Nucleus accumbens (tissue), 56 donors: ENCODE measurements at regions not wholly inside any gene's neighbourhood (a gene's known extent, or its start where the extent isn't known, plus 50 kb on each side); places are given as distances from the start of the nearest gene placed in this dataset.
"Not testable (repeated sequence)": the region's sequence is repeated elsewhere in the genome, so short reads cannot be mapped to it uniquely, and the experiment has no call there.

Source experiments
- DNase-seq, 56 donors: peaks; one replicate each; lab custom pipeline; 2025; lab: John Stamatoyannopoulos, UW

DNA sequence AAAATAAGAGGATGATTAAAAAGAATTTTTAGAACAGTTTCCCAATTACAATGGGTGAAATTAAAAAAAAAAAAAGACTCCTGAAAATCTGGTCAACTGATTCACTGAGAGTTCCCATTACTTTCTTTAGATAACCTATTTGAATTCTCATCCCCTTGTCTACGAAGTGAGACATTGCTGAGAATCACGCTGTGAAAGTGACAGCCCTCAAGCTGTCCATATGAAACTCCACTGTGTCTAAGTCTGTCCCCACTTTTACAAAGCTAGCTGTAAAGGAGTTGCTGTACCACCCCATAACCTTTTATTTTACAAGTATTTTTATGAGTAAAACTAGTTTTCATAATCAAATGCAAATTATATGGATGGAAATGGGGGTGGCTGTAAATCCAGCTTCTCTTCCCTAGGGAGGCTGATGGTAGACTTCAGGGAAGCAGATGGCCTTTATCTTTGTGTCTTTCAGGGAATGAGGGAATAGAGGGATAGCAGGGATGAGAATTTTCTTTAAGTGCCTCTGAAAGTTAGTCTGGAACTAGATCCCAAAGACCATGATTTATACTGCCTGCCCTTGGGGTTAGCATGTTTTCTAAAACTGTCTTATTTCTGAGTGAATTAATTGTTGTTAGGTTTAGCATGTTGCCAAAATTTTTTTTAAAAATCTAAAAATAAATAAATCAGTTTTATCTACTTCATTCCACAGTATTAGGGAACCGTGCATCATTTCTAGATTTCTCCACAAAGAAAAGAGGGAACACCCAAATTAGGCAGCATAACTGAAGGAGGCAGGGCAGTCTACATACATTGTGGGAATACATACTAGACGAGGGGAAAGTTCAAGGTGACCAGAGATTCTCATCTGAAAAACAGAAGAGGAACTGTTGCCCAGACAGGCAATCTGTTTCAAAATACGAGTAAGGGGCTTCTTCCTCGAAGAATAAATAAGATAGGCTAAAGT, 1219.1 kb downstream of the UQCRFS1 start:
- no peak for DNase-seq

DNA sequence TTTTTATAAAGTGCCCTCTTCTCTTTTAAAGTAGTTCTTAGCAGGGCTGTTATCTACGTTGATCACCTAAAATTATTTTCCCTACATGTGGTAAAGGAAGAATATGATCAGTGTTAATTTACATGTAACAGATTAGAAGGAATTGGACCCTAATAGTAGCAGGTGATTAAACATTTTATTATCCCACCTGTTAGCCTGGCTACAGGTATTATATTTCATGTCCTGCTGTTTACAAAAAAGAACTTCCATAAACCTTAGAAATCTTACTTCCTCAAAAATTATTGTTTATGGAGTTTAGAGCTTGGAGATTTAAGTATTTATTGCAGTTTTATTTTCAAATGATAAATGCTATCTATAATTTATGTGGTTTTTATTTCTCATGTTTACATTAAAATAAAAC, 1226.7 kb downstream of the UQCRFS1 start:
- DNase-seq: no peak

GRCh38 chr19:27975419-27976005, 1237.4 kb downstream of the UQCRFS1 start:
- DNase-seq: no peak

DNA sequence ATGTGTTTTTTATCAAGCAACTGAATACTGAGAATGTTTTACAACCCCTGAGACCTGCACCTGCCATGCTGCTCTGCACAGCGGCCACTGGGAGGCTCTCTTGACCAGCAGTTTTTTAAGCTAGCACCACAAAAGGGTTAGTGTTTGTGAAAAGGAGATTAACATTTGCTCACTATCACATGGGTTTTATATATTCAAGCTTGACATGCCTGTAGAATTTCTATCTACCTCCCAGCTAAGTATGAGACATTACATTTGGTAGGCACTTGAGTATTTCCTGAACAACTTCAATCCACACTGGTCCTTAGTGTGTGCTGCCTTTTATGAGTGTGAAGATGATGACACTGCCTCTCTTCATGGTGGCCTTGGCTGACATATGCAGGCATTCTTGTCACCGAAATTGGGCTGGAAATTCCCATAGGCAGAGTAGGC, 1238.9 kb downstream of the UQCRFS1 start:
- DNase-seq: peak in 39 of 56 donors; percentile 1 to 65 (median 16)

DNA sequence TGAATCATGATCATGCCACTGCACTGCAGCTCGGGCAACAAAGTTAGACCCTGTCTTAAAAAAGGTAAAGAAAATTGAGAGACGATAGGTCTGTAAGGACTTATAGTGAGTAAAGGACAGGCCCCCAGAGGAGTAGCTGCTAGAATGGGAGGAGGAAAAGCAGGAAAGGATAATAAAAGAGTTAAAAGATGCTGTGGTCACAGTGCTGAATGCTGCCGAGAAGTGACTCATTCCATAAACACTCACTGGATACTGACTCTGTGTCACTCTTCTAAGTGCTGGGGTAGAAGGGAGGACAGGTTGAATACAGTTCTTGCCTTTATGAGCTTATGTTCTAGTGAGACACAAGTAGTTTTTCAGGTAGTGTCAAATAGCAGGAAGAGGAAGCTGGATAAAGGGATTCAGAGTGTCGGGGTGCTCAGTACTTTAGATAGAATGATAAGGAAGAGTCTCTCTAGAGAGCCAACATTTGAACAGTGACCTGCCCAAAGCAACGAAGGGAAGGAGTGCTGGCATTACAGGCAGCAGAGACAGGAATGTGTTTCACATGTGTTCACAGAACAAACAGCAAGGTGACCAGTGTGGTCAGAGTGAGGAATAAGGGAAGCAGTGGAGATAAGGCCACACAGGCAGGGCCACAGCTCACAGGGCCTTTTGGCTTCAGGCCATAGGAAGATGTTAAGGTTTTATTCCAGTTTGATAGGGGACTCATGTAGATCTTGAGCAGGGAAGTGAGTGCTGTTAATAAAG, 1240.5 kb downstream of the UQCRFS1 start:
- DNase-seq: no peak

GRCh38 chr19:27971869-27972268, 1241.1 kb downstream of the UQCRFS1 start:
- no peak for DNase-seq

DNA sequence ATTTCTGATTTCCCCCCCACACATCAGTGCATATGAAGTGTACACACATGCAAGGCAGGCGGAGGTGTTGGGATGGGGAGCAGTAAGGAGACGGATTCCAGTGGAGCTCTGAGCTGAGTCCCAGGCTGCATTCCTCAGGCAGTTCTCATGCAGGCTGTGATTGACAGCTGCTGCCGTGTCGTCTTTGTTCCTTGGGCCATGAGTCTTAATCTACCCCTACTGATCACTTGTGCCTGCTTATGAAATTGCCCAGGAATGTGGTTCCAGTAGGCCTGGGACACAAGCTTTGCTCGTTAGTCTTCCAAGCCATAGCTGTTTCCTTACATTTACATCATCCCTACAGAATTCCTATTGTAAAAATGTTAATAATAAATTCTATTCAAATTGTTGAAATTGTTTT, 1241.9 kb downstream of the UQCRFS1 start:
- no peak for DNase-seq

DNA sequence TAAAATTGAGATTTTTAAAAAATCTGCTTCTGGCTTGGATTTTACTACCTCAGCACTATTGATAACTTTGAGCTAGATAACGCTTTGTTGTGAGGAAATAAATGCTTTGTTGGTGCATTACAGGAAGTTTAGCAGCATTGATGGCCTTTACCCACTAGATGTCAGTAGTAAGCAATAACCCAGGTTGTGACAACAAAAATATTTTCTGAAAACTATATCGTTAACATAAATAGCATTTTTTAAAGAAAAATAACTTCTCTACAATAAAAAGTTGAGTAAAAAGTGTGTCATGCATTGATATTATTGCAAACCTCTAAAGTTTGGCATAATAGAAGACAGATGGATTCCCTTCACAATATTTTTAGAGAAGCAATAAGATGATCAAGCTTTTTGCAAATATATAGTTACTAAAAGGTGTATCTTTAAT, 1246.5 kb downstream of the UQCRFS1 start:
- DNase-seq: no peak

DNA sequence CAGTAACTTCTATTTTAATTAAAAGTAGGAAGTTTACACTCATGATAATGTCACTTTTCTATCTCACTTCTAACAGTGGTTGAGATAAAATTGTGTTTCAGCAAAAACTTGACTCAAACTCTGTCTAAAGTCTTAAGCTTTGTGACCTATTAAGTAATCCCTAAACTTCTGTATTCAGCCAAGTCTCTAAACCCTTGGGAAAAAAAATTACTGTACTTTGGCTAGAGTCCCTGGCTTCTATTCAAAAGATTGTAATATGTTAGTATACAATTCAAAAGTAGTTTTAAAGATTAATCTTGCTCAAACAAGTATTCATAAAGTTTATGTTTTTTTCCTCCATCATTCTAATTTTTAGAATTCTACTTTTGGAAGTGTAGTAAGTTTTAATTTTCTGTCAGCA, 1248.8 kb downstream of the UQCRFS1 start:
- no peak for DNase-seq

DNA sequence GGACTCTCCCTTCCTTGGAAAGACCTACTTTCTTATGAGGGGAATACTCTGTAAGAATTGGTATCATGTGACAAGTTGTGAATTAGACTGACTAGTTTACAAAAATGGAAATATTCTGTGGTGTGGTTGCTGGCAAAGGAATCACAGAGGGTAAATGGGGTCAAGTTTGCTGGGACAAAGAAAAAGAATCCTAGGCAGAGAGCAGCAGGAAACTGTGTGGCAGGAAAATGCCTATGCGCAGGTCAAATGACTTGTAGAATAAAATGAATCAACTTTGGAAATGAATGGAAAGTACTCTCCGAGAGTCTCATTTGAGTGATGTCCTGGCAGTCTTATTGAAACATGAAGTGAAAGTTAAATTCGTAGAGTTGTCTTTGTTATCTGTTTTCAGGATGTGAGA, 1250.7 kb downstream of the UQCRFS1 start:
- DNase-seq: no peak

DNA sequence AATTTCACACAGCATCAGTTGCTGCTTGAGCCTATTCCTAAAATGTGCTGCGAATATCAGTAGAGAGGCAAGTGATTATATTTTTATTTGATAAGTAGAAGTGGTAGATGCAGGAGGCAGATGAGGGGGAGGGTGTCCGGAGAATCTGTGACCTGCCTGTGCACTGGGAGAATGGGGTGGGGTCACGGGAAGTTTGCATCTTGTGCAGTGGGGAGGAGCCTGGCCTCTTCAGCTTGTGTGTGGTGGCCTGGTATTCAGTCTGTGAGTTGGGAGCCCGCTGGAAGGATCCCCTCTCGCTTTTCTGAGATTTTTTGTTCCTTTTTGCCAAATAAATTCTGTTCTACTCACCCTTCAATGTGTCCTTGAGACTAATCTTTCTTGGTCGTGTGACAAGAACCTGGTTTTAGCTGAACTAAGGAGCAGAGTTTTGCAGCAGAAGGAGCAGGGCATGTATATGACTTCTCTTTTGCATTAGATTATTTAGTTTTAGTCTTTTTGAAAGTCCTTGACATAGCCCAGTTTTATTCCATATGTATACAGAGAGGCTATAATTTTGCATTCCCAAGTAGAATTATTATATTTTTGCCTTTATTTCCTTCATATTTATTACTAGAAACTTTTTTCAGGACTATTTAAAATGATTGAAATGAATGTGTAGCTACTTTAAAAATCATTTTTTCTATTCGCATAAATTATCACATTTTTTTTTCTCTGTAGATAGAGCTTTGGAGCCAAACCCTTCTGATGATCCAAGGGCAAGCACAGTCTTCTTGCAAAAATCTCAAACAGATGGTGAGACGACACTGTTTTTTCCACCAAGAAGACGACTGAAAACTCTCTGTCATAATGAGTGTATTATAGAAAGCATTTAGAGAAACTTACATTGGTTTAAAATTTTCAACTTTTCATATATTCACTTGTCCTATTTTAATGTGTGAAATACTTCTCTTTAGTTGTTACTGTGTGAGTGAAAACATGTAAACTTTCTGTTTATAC, 1257.2 kb downstream of the UQCRFS1 start:
- DNase-seq: no peak

DNA sequence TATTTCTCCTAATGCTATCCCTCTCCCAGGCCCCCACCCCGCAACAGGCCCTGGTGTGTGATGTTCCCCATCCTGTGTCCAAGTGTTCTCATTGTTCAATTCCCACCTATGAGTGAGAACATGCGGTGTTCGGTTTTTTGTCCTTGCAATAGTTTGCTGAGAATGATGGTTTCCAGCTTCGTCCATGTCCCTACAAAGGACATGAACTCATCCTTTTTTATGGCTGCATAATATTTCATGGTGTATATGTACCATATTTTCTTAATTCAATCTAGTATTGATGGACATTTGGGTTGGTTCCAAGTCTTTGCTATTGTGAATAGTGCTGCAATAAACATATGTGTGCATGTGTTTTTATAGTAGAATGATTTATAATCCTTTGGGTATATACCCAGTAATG, 1270.3 kb downstream of the UQCRFS1 start:
- DNase-seq: not testable (repeated sequence)

GRCh38 chr19:27936139-27936538, 1276.8 kb downstream of the UQCRFS1 start:
- no peak for DNase-seq

GRCh38 chr19:27935669-27936068, 1277.3 kb downstream of the UQCRFS1 start:
- no peak for DNase-seq

DNA sequence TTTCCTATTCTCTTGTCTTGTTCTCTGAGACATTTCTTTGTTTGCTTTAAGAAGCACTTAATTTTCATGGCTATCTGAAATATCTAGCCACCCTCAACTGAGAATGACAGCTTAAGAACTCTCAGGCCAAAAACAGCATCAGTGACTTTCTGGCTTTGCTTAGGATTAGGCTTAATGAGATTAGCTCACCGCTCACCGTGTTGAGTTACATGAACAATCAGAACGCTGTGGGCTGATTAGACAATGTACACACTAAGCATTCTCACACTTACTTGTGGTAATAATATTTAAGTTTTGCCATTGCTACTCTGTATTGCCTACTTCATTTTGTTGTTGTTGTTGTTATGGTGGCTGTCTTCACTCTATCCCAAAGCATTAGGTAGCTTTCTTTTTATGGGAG, 1283.6 kb downstream of the UQCRFS1 start:
- DNase-seq: no peak

- DNase-seq: no peak
These were observed 1287.7 kb downstream of the UQCRFS1 start for GRCh38 chr19:27925202-27925601.

GRCh38 chr19:27922970-27923369, 1290.0 kb downstream of the UQCRFS1 start:
- no peak for DNase-seq

DNA sequence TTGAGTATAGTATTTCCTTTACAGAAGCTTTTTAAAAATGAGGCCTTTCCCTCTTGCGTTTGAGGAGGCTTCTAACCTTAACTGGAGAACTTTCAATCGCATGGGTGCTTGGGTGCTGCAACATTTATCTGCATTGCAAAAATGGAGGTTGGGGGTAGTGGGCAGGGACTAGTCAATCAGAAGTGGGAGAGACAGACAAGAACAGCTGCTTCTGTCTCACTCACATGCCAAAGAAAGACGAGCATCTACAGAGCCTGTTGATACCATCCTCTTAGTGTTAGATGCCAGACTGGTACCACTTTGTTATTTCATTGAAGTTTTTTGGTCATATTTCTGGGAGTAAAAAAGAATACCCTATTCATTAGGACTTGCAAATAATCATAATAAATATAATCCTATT, 1292.2 kb downstream of the UQCRFS1 start:
- no peak for DNase-seq

GRCh38 chr19:27918818-27919217, 1294.1 kb downstream of the UQCRFS1 start:
- DNase-seq: no peak
